ENCODE measurements at regions not wholly inside any gene's neighbourhood (a gene's known extent, or its start where the extent isn't known, plus 50 kb on each side); places are given as distances from the start of the nearest gene placed in this dataset.

- TF ChIP-seq CTCF (IDR thresholded peaks at IDR 0.05; ENCODE audit: insufficient read depth, low read depth, low read length): no peak
- ChIA-PET CTCF (no interaction called here), POLR2A (no interaction called here)
- H3K27me3 ChIP-seq (ENCODE audit: control insufficient read depth, insufficient read depth, low read length): no peaks in the 10 kb centered on the region
- H3K4me3 ChIP-seq (ENCODE audit: low read depth, low read length): no peak overlapping the region
- no peaks in the 10 kb centered on the region for H3K36me3 ChIP-seq (ENCODE audit: control insufficient read depth, insufficient read depth, low read length)
- no peak for DNase-seq (ENCODE audit: low read depth)
These were observed 51.8 kb upstream of the EPC2 start for GRCh38 chr2:148592791-148593190.

- ChIA-PET CTCF (no interaction called here), POLR2A (interaction anchor here (0.6 kb wide), 1 partner anchor 669 kb away, joined by 7 read pairs; no protein-coding TSS in a partner anchor)
- H3K27me3 ChIP-seq (ENCODE audit: control insufficient read depth, insufficient read depth, low read length): no peaks in the 10 kb centered on the region
- no peaks in the 10 kb centered on the region for H3K36me3 ChIP-seq (ENCODE audit: control insufficient read depth, insufficient read depth, low read length)
- DNase-seq (ENCODE audit: low read depth): no peak
- H3K4me3 ChIP-seq (ENCODE audit: low read depth, low read length): no peak overlapping the region
- TF ChIP-seq CTCF (IDR thresholded peaks at IDR 0.05; ENCODE audit: insufficient read depth, low read depth, low read length): no peak
These were observed 51.1 kb upstream of the EPC2 start for GRCh38 chr2:148593421-148593820.

- no peaks in the 10 kb centered on the region for H3K36me3 ChIP-seq (ENCODE audit: control insufficient read depth, insufficient read depth, low read length)
- ChIA-PET CTCF (interaction anchor here (0.8 to 1.1 kb wide), 2 partner anchors 10 to 19 kb away, joined by 3 read pairs; no protein-coding TSS in a partner anchor), POLR2A (interaction anchor here (0.6 kb wide), 1 partner anchor 669 kb away, joined by 7 read pairs; no protein-coding TSS in a partner anchor)
- no peak for DNase-seq (ENCODE audit: low read depth)
- no peaks in the 10 kb centered on the region for H3K27me3 ChIP-seq (ENCODE audit: control insufficient read depth, insufficient read depth, low read length)
- TF ChIP-seq CTCF (IDR thresholded peaks at IDR 0.05; ENCODE audit: insufficient read depth, low read depth, low read length): no peak
- H3K4me3 ChIP-seq (ENCODE audit: low read depth, low read length): no peak overlapping the region
These were observed 50.3 kb upstream of the EPC2 start for GRCh38 chr2:148594216-148594615.

Data from BJ (cell line).